Duodenal mucosa (tissue), 2 donors: ENCODE measurements at regions not wholly inside any gene's neighbourhood (a gene's known extent, or its start where the extent isn't known, plus 50 kb on each side); places are given as distances from the start of the nearest gene placed in this dataset.
"Not testable (repeated sequence)": the region's sequence is repeated elsewhere in the genome, so short reads cannot be mapped to it uniquely, and the experiment has no call there.

Experiments
- H3K27ac ChIP-seq: one replicate; pipeline ENCODE4 v1.7.0; 2013; ENCODE audit warnings: low read depth, low read length
- H3K27me3 ChIP-seq, 2 donors: one replicate each; pipeline ENCODE4 v1.7.0; 2013; ENCODE audit warnings: low read length in 2 of 2, control low read depth in 1 of 2; ENCODE audit not compliant: insufficient read depth in 2 of 2, control insufficient read depth in 1 of 2
- H3K36me3 ChIP-seq, 2 donors: one replicate each; pipeline ENCODE4 v1.7.0; 2013; ENCODE audit warnings: low read length in 2 of 2, control low read depth in 1 of 2; ENCODE audit not compliant: insufficient read depth in 2 of 2, control insufficient read depth in 1 of 2
- H3K4me1 ChIP-seq, 2 donors: one replicate each; pipeline ENCODE4 v1.7.0; 2013; ENCODE audit warnings: low read length in 2 of 2, control low read depth in 1 of 2; ENCODE audit not compliant: insufficient read depth in 2 of 2, control insufficient read depth in 1 of 2
- H3K4me3 ChIP-seq, 2 donors: one replicate each; pipeline ENCODE4 v1.7.0; 2013; ENCODE audit warnings: low read length in 2 of 2, low read depth in 1 of 2
- H3K9ac ChIP-seq, 2 donors: one replicate each; pipeline ENCODE4 v1.7.0; 2013; ENCODE audit warnings: low read length in 2 of 2, low read depth in 1 of 2
- H3K9me3 ChIP-seq, 2 donors: one replicate each; pipeline ENCODE4 v1.7.0; 2013; ENCODE audit warnings: low read length in 2 of 2, control low read depth in 1 of 2; ENCODE audit not compliant: control insufficient read depth in 1 of 2

DNA sequence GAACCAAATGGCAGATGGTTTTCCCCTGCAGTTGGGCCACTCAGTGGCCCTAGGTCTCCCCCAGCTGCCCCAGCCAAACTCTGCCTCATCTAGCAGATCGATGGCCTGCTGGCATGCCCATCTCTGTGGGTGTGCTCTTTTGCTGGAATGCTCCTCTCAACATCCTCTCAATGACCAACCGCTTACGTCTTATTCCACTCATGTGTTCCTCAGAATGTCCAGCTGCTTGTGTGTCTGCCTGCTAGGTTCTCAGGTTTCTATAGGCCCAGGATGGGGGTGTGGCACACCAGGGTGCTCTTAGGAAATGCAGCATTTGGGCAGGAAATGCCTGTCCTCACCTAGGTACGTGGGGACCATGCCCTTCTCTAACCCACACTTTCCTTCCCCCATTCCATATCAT, 509.9 kb upstream of the SYNCRIP start:
- no peaks in the 10 kb centered on the region for H3K36me3 ChIP-seq
- H3K27me3 ChIP-seq: no peaks in the 10 kb centered on the region
- H3K27ac ChIP-seq: no peak overlapping the region
- H3K9ac ChIP-seq: no peak overlapping the region
- no peaks in the 10 kb centered on the region for H3K9me3 ChIP-seq
- H3K4me3 ChIP-seq: no peak overlapping the region
- no peaks in the 10 kb centered on the region for H3K4me1 ChIP-seq

DNA sequence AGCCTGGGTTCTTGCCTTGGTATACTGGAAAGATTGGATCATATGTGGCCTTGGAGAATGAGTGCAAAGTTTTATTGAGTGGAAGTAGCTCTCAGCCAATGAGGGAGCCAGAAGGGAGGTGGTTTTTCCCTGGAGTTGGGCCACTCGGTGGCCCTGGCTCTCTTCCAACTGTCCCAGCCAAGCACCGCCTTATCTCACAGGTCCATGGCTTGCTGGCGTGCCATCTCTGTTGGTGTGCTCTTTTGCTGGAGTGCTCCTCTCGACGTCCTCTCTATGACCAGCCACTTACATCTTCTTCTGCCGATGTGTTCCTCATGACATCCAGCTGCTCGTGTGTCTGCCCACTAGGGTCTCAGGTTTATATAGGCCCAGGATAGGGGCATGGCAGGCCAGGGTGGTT, 505.9 kb upstream of the SYNCRIP start:
- no peak overlapping the region for H3K4me3 ChIP-seq
- no peaks in the 10 kb centered on the region for H3K27me3 ChIP-seq
- H3K9ac ChIP-seq: no peak overlapping the region
- no peaks in the 10 kb centered on the region for H3K4me1 ChIP-seq
- H3K36me3 ChIP-seq: no peaks in the 10 kb centered on the region
- no peaks in the 10 kb centered on the region for H3K9me3 ChIP-seq
- no peak overlapping the region for H3K27ac ChIP-seq

GRCh38 chr6:86147859-86148258, 505.2 kb upstream of the SYNCRIP start:
- Histone ChIP-seq H3K27ac (no peak overlapping the region), H3K36me3 (no peaks in the 10 kb centered on the region), H3K9ac (no peak overlapping the region), H3K4me1 (no peaks in the 10 kb centered on the region), H3K9me3 (no peaks in the 10 kb centered on the region), H3K27me3 (no peaks in the 10 kb centered on the region), H3K4me3 (no peak overlapping the region)

DNA sequence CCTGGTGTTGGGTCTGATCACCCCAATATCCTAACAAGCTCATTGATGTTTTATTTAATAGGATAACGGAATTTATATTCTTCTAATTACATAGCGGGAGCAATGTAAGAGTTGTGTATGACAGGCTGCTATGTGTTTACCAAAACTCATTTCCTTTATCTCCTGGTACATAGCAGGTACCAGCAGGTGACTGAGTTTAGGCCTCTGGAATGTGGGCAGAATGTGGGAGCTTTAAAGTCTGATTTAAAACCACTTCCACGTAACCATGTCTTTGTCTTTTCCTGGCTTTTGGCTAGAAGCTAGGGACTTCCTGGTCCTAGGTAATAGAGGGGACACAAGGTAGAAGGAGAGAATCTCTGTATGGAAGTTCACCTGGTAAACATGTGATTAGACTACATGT, 504.6 kb upstream of the SYNCRIP start:
- H3K36me3 ChIP-seq: no peaks in the 10 kb centered on the region
- H3K9me3 ChIP-seq: no peaks in the 10 kb centered on the region
- no peak overlapping the region for H3K27ac ChIP-seq
- no peak overlapping the region for H3K9ac ChIP-seq
- no peak overlapping the region for H3K4me3 ChIP-seq
- H3K4me1 ChIP-seq: no peaks in the 10 kb centered on the region
- no peaks in the 10 kb centered on the region for H3K27me3 ChIP-seq

- H3K4me1 ChIP-seq, H3K9me3 ChIP-seq, H3K9ac ChIP-seq, H3K36me3 ChIP-seq, H3K27ac ChIP-seq, H3K27me3 ChIP-seq, H3K4me3 ChIP-seq: not testable (repeated sequence)
Observed at GRCh38 chr6:86146751-86147150, 504.1 kb upstream of the SYNCRIP start.

GRCh38 chr6:86142326-86142725, 499.6 kb upstream of the SYNCRIP start:
- Histone ChIP-seq H3K4me3 (no peak overlapping the region), H3K36me3 (no peaks in the 10 kb centered on the region), H3K9me3 (no peaks in the 10 kb centered on the region), H3K9ac (no peak overlapping the region), H3K27ac (no peak overlapping the region), H3K4me1 (no peaks in the 10 kb centered on the region), H3K27me3 (no peaks in the 10 kb centered on the region)

- Histone ChIP-seq H3K27me3 (no peaks in the 10 kb centered on the region), H3K27ac (no peak overlapping the region), H3K36me3 (no peaks in the 10 kb centered on the region), H3K9me3 (peaks cover 0 to 6% of the 10 kb centered on the region in 2 donors), H3K4me1 (no peaks in the 10 kb centered on the region), H3K4me3 (no peak overlapping the region), H3K9ac (no peak overlapping the region)
Observed at GRCh38 chr6:86128130-86128814, 485.6 kb upstream of the SYNCRIP start.

DNA sequence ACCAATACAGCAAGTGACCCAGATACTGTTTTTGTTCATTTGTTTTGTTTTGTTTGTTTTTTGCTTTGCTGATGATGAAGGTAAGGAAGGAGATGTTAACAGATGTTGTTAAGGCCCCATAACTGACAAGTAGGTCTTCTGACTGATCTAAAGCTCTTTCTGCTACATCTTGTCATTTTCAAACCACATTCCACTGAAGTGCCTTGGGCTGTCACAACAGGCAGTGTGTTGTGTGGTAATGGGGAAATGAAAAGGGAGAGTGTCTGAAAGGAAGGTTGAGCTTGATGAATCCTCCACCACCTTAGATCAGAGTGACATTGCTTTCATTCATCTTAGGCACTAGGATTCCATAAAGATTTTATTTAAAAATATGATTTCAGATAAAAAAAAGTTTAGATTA, 479.4 kb upstream of the SYNCRIP start:
- Histone ChIP-seq H3K36me3 (no peaks in the 10 kb centered on the region), H3K9me3 (no peaks in the 10 kb centered on the region), H3K4me3 (no peak overlapping the region), H3K27me3 (no peaks in the 10 kb centered on the region), H3K27ac (no peak overlapping the region), H3K4me1 (no peaks in the 10 kb centered on the region), H3K9ac (no peak overlapping the region)

- Histone ChIP-seq H3K27me3 (no peaks in the 10 kb centered on the region), H3K4me3 (no peak overlapping the region), H3K27ac (no peak overlapping the region), H3K9me3 (peaks cover 0 to 6% of the 10 kb centered on the region in 2 donors), H3K4me1 (no peaks in the 10 kb centered on the region), H3K9ac (no peak overlapping the region), H3K36me3 (no peaks in the 10 kb centered on the region)
Observed at GRCh38 chr6:86118271-86118670, 475.6 kb upstream of the SYNCRIP start.

- Histone ChIP-seq H3K9ac (no peak overlapping the region), H3K27me3 (no peaks in the 10 kb centered on the region), H3K9me3 (peaks cover 0 to 4% of the 10 kb centered on the region in 2 donors), H3K4me3 (no peak overlapping the region), H3K4me1 (no peaks in the 10 kb centered on the region), H3K27ac (no peak overlapping the region), H3K36me3 (no peaks in the 10 kb centered on the region)
Observed at GRCh38 chr6:86107985-86108384, 465.3 kb upstream of the SYNCRIP start.

DNA sequence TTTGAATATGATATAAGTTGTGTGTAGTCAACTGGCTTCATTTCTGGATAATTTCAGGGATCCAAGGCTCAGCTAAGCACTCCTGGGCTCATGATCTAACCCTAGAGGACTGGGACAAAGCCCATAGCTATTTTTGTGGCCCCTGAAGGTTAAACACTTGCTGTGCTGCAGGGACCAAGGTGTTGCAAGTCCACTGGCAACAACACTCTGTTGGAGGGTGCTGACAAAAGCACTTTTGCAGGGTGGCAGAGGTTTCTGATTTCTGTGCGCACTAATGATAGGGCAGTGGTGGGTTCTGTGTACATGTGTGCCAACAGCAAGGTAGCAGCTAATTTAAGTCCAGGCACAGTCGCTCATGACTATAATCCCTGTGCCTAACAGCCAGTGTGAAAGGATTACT, 445.3 kb upstream of the SYNCRIP start:
- H3K4me3 ChIP-seq: no peak overlapping the region
- H3K9ac ChIP-seq: no peak overlapping the region
- peaks cover 0 to 5% of the 10 kb centered on the region in 2 donors for H3K9me3 ChIP-seq
- no peaks in the 10 kb centered on the region for H3K36me3 ChIP-seq
- no peaks in the 10 kb centered on the region for H3K27me3 ChIP-seq
- no peak overlapping the region for H3K27ac ChIP-seq
- no peaks in the 10 kb centered on the region for H3K4me1 ChIP-seq
